T-cell (primary cell): ENCODE measurements at regions not wholly inside any gene's neighbourhood (a gene's known extent, or its start where the extent isn't known, plus 50 kb on each side); places are given as distances from the start of the nearest gene placed in this dataset.

ENCODE experiments used
- ATAC-seq, 4 experiments: fragments of 200-7000 bp in 3 of 4; fragments of 150-1000 bp in 1 of 4; cut with Tn5 transposase; replicated peaks in 1 of 4; 1 replicate in 3 of 4; 2 replicates in 1 of 4; pipeline ENCODE4 v1.10.0; 2021; ENCODE audit warnings: moderate library complexity in 3 of 4, mild to moderate bottlenecking in 2 of 4, moderate number of reproducible peaks in 1 of 4
- CTCF ChIA-PET, 2 donors: fragments of 300-600 bp; sonication (Branson Sonifier 250); formaldehyde crosslinking; loops; one replicate each; lab custom pipeline; 2022; ENCODE audit warnings: antibody characterized with exemption in 2 of 2; lab: Charles Lee
- POLR2A ChIA-PET, 2 donors: fragments of 300-600 bp; sonication (Branson Sonifier 250); formaldehyde crosslinking; loops; one replicate each; lab custom pipeline; 2022; ENCODE audit warnings: antibody characterized with exemption in 2 of 2; lab: Charles Lee
- DNase-seq, 35 experiments: peaks; one replicate each; pipeline versions ENCODE4 v3.0.0 to v3.0.0-alpha.2; 2013 to 2023
- H3K27ac ChIP-seq: one replicate; pipeline ENCODE4 v1.5.1; 2013; ENCODE audit warnings: low read length
- H3K27me3 ChIP-seq, 2 experiments: replicated peaks in 1 of 2; 1 replicate in 1 of 2; 2 replicates in 1 of 2; pipeline versions ENCODE4 v1.6.1 to v1.7.0; 2013; ENCODE audit warnings: low read length in 1 of 2, mixed read lengths in 1 of 2; ENCODE audit not compliant: control insufficient read depth in 2 of 2, insufficient read depth in 2 of 2; ENCODE audit errors: extremely low read depth in 1 of 2
- H3K36me3 ChIP-seq, 2 donors: 1 replicate in 1 of 2; 2 replicates in 1 of 2; pipeline versions ENCODE4 v1.6.1 to v1.7.0; 2013; ENCODE audit warnings: low read length in 1 of 2; ENCODE audit not compliant: control insufficient read depth in 2 of 2, insufficient read depth in 1 of 2; ENCODE audit errors: extremely low read depth in 1 of 2
- H3K4me1 ChIP-seq, 2 experiments: 1 replicate in 1 of 2; 2 replicates in 1 of 2; pipeline versions ENCODE4 v1.6.1 to v1.7.0; 2013; ENCODE audit warnings: low read length in 2 of 2, mixed read lengths in 1 of 2; ENCODE audit not compliant: insufficient read depth in 2 of 2, control insufficient read depth in 1 of 2; ENCODE audit errors: extremely low read depth in 1 of 2
- H3K4me3 ChIP-seq, 2 donors: 1 replicate in 1 of 2; 2 replicates in 1 of 2; pipeline versions ENCODE4 v1.5.1 to v1.7.0; 2013; ENCODE audit warnings: mild to moderate bottlenecking in 2 of 2, low read length in 1 of 2, moderate library complexity in 1 of 2; ENCODE audit not compliant: control insufficient read depth in 1 of 2; ENCODE audit errors: extremely low read depth in 1 of 2
- H3K9me3 ChIP-seq: 2 replicates; pipeline ENCODE4 v1.7.0; 2013
- H3K27ac Mint-ChIP-seq, 2 donors: one replicate each; pipeline ENCODE4 v1.8.0; 2020 to 2021; ENCODE audit warnings: mild to moderate bottlenecking in 2 of 2, mixed read lengths in 2 of 2
- H3K27me3 Mint-ChIP-seq, 2 donors: one replicate each; pipeline ENCODE4 v1.8.0; 2021 to 2022; ENCODE audit warnings: mixed read lengths in 2 of 2
- H3K36me3 Mint-ChIP-seq: one replicate; pipeline ENCODE4 v1.8.0; 2021; ENCODE audit warnings: mixed read lengths
- H3K4me1 Mint-ChIP-seq, 3 donors: one replicate each; pipeline ENCODE4 v1.8.0; 2020 to 2022; ENCODE audit warnings: mixed read lengths in 3 of 3, mild to moderate bottlenecking in 1 of 3
- H3K4me3 Mint-ChIP-seq, 3 donors: one replicate each; pipeline ENCODE4 v1.8.0; 2020 to 2022; ENCODE audit warnings: mild to moderate bottlenecking in 3 of 3, mixed read lengths in 3 of 3, moderate library complexity in 3 of 3
- H3K9me3 Mint-ChIP-seq, 3 donors: one replicate each; pipeline ENCODE4 v1.8.0; 2020 to 2022; ENCODE audit warnings: mixed read lengths in 3 of 3
- WGBS: methylation state at CpG from one replicate; pipeline ENCODE4 v1.1.5; 2013; ENCODE audit warnings: missing lambda C conversion rate; ENCODE audit not compliant: insufficient coverage; 5-methylcytosine and 5-hydroxymethylcytosine counted together

DNA sequence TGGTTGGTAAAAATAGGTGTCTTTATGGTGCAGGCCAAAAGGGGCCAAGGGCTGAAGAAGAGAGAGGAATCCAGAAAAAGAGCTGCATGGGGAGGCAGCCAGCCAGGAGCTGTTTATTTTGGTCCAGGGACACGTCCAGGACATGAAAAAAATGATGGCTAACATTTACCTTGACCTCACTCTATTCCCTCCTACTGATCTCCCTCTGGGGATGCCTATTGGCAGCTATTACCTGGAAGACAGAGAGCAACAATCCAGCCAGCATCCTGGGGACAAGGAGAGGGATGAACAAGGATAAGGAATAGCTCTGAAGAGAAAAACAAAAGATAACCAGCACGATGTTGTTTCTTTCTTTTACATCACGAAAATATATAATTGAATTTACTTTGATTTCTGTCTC, 1599.6 kb downstream of the SLITRK5 start:
- Histone ChIP-seq H3K4me3 (no peak overlapping the region), H3K9me3 (no peaks in the 10 kb centered on the region), H3K27ac (no peak overlapping the region), H3K4me1 (no peaks in the 10 kb centered on the region), H3K36me3 (no peaks in the 10 kb centered on the region), H3K27me3 (no peaks in the 10 kb centered on the region)
- Mint-ChIP-seq H3K27me3 (no peaks in the 10 kb centered on the region), H3K4me3 (no peak overlapping the region), H3K4me1 (no peaks in the 10 kb centered on the region), H3K36me3 (no peaks in the 10 kb centered on the region), H3K27ac (no peak overlapping the region), H3K9me3 (peaks cover 3 to 20% (median 7%) of the 10 kb centered on the region in 3 donors)
- no peak for ATAC-seq
- POLR2A ChIA-PET = no interaction called here
- CTCF ChIA-PET = interaction anchor here in 1 of 2 donors (0.6 kb wide), 1 partner anchor 10 kb away, joined by 3 read pairs; no protein-coding TSS in a partner anchor
- DNase-seq = no peak
- no CpG with 5 or more reads among the region's 3 CpGs for WGBS

DNA sequence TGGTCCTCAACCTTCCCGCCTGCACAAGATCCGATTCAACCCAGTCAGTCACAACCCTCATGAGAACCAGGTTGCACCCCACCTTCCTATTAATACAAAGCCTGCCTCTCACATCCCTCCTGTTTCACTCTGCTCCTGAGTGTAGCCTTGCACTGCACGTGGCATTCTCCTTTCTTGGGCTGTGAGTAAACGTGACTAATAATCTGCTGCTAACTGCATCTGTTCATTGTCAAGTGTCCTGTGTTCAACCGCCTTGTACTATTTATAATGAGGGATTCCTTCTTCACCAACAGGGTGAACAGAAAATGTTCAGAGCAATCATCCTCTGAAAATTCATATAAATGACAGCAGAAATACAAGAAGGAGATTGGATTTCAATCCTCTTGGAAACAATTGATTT, 1608.2 kb downstream of the SLITRK5 start:
- ChIA-PET POLR2A (no interaction called here), CTCF (no interaction called here)
- Histone ChIP-seq H3K9me3 (no peaks in the 10 kb centered on the region), H3K27me3 (no peaks in the 10 kb centered on the region), H3K27ac (no peak overlapping the region), H3K4me3 (no peak overlapping the region), H3K4me1 (no peaks in the 10 kb centered on the region), H3K36me3 (no peaks in the 10 kb centered on the region)
- H3K4me3 Mint-ChIP-seq = no peak overlapping the region
- no peaks in the 10 kb centered on the region for H3K36me3 Mint-ChIP-seq
- DNase-seq (no peak), ATAC-seq (no peak)
- no peaks in the 10 kb centered on the region for H3K27me3 Mint-ChIP-seq
- no peaks in the 10 kb centered on the region for H3K4me1 Mint-ChIP-seq
- 92% methylated on average over 3 of the region's 5 CpGs for WGBS
- H3K9me3 Mint-ChIP-seq = peaks cover 9 to 28% (median 11%) of the 10 kb centered on the region in 3 donors
- H3K27ac Mint-ChIP-seq = no peak overlapping the region

DNA sequence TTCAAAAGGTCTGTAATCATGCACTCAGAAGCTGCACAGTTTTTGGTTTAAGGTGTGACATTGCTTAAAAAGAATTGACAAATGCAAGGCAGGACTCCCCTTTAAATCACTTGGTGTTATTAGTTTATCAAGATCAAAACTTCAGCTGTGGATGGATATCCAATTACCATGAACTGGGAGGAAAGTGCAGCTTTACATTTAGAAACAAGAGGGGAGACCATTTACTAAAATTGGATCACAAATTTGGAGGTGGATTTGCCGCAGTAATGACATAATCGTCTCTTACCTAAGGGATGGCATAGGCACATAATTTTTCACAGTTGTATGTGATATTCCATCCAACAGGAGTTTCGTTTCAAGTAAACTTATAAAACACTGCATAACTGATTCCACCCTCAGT, 1610.2 kb downstream of the SLITRK5 start:
- H3K4me1 Mint-ChIP-seq = no peaks in the 10 kb centered on the region
- no peaks in the 10 kb centered on the region for H3K36me3 Mint-ChIP-seq
- no peaks in the 10 kb centered on the region for H3K27me3 Mint-ChIP-seq
- DNase-seq = no peak
- Histone ChIP-seq H3K27ac (no peak overlapping the region), H3K27me3 (no peaks in the 10 kb centered on the region), H3K9me3 (no peaks in the 10 kb centered on the region), H3K36me3 (no peaks in the 10 kb centered on the region), H3K4me1 (no peaks in the 10 kb centered on the region), H3K4me3 (no peak overlapping the region)
- ChIA-PET POLR2A (no interaction called here), CTCF (no interaction called here)
- ATAC-seq = no peak
- no peak overlapping the region for H3K27ac Mint-ChIP-seq
- peaks cover 9 to 30% (median 11%) of the 10 kb centered on the region in 3 donors for H3K9me3 Mint-ChIP-seq
- no CpG with 5 or more reads among the region's 3 CpGs for WGBS
- H3K4me3 Mint-ChIP-seq = no peak overlapping the region

DNA sequence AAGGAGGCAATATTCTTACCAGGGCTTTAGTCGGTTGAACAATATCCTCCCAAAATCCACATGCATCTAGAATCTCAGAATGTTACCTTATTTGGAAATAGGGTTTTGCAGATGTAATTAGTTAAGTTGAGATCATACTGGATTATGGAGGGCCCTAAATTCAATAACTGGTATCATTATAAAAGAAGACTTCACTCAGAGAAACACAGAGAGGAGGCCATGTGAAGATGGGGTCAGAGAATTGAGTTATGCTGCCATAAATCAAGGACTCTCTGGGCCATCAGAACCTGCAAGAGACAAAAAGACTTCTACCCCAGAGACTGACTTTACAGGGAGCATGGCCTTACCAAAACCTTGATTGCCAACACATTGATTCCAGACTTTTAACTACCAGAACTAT, 1611.1 kb downstream of the SLITRK5 start:
- H3K27ac Mint-ChIP-seq = no peak overlapping the region
- WGBS = no CpG with 5 or more reads among the region's 1 CpG

DNA sequence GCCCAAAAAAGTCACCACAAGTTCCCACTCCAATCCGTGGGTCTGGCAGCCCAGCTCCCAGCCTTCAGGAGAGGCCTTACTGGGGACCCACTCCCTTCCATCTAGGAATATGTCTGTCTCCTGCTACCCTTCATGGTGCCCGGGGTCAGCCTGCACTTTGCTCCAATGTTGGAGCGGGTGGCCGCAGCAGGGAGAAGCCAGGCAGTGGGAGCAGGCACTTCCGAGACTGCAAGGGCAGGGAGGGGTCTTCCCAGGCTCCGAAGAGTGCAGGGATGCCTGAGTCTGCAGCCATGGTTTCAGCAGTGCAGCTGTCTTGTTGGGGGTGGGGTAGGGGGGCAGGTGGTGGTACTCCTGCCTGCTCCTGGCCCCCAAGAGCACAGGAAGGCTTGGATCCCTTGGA, 1616.2 kb downstream of the SLITRK5 start:
- no peak overlapping the region for H3K4me3 Mint-ChIP-seq
- H3K36me3 Mint-ChIP-seq = no peaks in the 10 kb centered on the region
- no peak for DNase-seq
- no peaks in the 10 kb centered on the region for H3K27me3 Mint-ChIP-seq
- CTCF ChIA-PET = no interaction called here
- no peak for ATAC-seq
- POLR2A ChIA-PET = no interaction called here
- no peaks in the 10 kb centered on the region for H3K9me3 ChIP-seq
- peaks cover 8 to 20% (median 13%) of the 10 kb centered on the region in 3 donors for H3K9me3 Mint-ChIP-seq
- no peak overlapping the region for H3K27ac Mint-ChIP-seq
- no peak overlapping the region for H3K27ac ChIP-seq
- H3K36me3 ChIP-seq = no peaks in the 10 kb centered on the region
- WGBS = 68% methylated on average over 5 of the region's 6 CpGs
- H3K27me3 ChIP-seq = no peaks in the 10 kb centered on the region
- H3K4me1 ChIP-seq = no peaks in the 10 kb centered on the region
- H3K4me1 Mint-ChIP-seq = no peaks in the 10 kb centered on the region
- no peak overlapping the region for H3K4me3 ChIP-seq

More for the DNA sequence above, 1611.1 kb downstream of the SLITRK5 start:
- Histone ChIP-seq H3K27me3 (no peaks in the 10 kb centered on the region), H3K36me3 (no peaks in the 10 kb centered on the region), H3K4me1 (no peaks in the 10 kb centered on the region), H3K4me3 (no peak overlapping the region), H3K9me3 (no peaks in the 10 kb centered on the region), H3K27ac (no peak overlapping the region)
- H3K36me3 Mint-ChIP-seq = no peaks in the 10 kb centered on the region
- peaks cover 12 to 29% (median 14%) of the 10 kb centered on the region in 3 donors for H3K9me3 Mint-ChIP-seq
- ATAC-seq (no peak), DNase-seq (no peak)
- POLR2A ChIA-PET = no interaction called here
- no peaks in the 10 kb centered on the region for H3K4me1 Mint-ChIP-seq
- CTCF ChIA-PET = interaction anchor here in 1 of 2 donors (0.6 kb wide), 1 partner anchor 9 kb away, joined by 3 read pairs; no protein-coding TSS in a partner anchor
- H3K4me3 Mint-ChIP-seq = no peak overlapping the region
- H3K27me3 Mint-ChIP-seq = no peaks in the 10 kb centered on the region

DNA sequence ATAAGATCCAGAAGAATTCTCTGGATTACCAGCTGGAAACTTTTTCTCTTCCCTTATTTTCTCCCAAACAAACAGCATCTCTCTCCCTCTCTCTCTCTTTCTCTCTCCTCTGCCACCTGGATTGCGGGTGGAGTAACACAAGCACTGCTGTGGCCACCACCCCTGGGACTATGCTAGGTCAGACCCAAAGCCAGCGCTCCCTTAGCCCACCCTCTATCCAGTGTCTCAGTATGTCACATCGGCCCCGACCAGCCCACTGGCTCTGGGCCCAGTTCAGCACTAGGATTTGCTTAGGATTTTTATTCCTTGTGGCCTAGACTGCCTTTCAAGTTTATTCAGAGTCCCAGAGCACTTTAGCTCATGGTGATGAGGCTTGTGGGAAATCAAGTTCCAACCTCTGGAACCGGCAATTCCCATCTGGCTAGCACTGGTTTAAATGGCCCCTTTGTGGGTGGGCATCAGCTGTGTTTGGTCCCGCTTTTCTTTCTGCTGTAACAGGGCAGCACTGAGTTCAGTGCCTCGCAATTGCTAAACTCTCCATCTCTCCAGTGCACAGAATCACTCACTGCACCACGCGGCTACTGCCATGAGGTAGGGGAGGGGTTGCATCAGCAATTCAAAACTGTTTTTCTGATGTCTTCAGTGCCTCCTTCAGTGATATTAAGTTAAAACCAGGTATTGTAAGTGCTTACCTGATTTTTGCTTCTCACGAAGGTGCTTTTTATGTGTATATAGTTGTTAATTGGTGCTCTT, 1623.1 kb downstream of the SLITRK5 start:
- H3K9me3 ChIP-seq = no peaks in the 10 kb centered on the region
- no peak for DNase-seq
- H3K4me1 ChIP-seq = no peaks in the 10 kb centered on the region
- Mint-ChIP-seq H3K36me3 (no peaks in the 10 kb centered on the region), H3K4me1 (no peaks in the 10 kb centered on the region), H3K9me3 (peaks cover 7 to 30% (median 12%) of the 10 kb centered on the region in 3 donors), H3K27me3 (no peaks in the 10 kb centered on the region), H3K4me3 (no peak overlapping the region), H3K27ac (no peak overlapping the region)
- no peaks in the 10 kb centered on the region for H3K36me3 ChIP-seq
- 90% methylated on average over 5 of the region's 10 CpGs for WGBS
- no peak for ATAC-seq
- POLR2A ChIA-PET = no interaction called here
- CTCF ChIA-PET = interaction anchor here in 1 of 2 donors (0.6 kb wide), 1 partner anchor 1145 kb away, joined by 3 read pairs; no protein-coding TSS in a partner anchor
- H3K27ac ChIP-seq = no peak overlapping the region
- H3K4me3 ChIP-seq = no peak overlapping the region
- H3K27me3 ChIP-seq = no peaks in the 10 kb centered on the region
